ENCODE measurements at regions not wholly inside any gene's neighbourhood (a gene's known extent, or its start where the extent isn't known, plus 50 kb on each side); places are given as distances from the start of the nearest gene placed in this dataset.
A peak's percentile ranks its signal among the peaks of the same experiment; 100 is the strongest.
"Not testable (repeated sequence)": the region's sequence is repeated elsewhere in the genome, so short reads cannot be mapped to it uniquely, and the experiment has no call there.

- Histone ChIP-seq H3K9me3 (ENCODE audit: control insufficient read depth, low read depth, low read length) (no peaks in the 10 kb centered on the region), H3K27ac (ENCODE audit: control insufficient read depth, insufficient read depth, low read length) (no peak overlapping the region), H3K36me3 (ENCODE audit: control insufficient read depth in 2 of 2, extremely low read depth in 1 of 2, insufficient read depth in 2 of 2, low read length in 2 of 2) (no peaks in the 10 kb centered on the region), H3K4me3 (ENCODE audit: control insufficient read depth in 2 of 3, extremely low read depth in 1 of 3, insufficient read depth in 2 of 3, low read depth in 1 of 3, low read length in 3 of 3) (no peak overlapping the region), H3K9me1 (ENCODE audit: control insufficient read depth, extremely low read depth, insufficient read depth, low read length) (no peaks in the 10 kb centered on the region), H3K4me1 (ENCODE audit: control insufficient read depth, extremely low read depth, insufficient read depth, low read length) (peaks cover 9% of the 10 kb centered on the region), H2AFZ (ENCODE audit: control insufficient read depth, low read length) (peak overlapping the region; percentile 68), H4K20me1 (ENCODE audit: control insufficient read depth, extremely low read depth, insufficient read depth, low read length) (no peaks in the 10 kb centered on the region), H3K27me3 (ENCODE audit: control insufficient read depth, extremely low read depth, insufficient read depth, low read length) (peaks cover 8% of the 10 kb centered on the region), H3K79me2 (ENCODE audit: control insufficient read depth, insufficient read depth, low read length) (no peaks in the 10 kb centered on the region), H3K4me2 (ENCODE audit: control insufficient read depth, extremely low read depth, insufficient read depth, low read depth, low read length) (peak overlapping the region; percentile 71), H3K9ac (ENCODE audit: control insufficient read depth, extremely low read depth, insufficient read depth, low read length) (no peak overlapping the region)
- DNase-seq (ENCODE audit: low read depth, low spot score) (no peak), FAIRE-seq (no peak)
- dilution Hi-C loops (cut with MboI; ENCODE audit: extremely low pct_ligation_motif_present, low sequenced_read_pairs): no loop called here
- TF ChIP-seq EZH2 (IDR thresholded peaks at IDR 0.05; ENCODE audit: low read length): no peak
- no peak for TF ChIP-seq CTCF (optimal IDR thresholded peaks at IDR 0.05 in 1 of 3, IDR thresholded peaks at IDR 0.05 in 1 of 3, conservative IDR thresholded peaks at IDR 0.05 in 1 of 3; ENCODE audit: extremely low read depth in 1 of 3, insufficient read depth in 2 of 3, low read length in 3 of 3)
Observed at GRCh38 chr2:130251873-130252620, 53.8 kb upstream of the TUBA3E start.

- Histone ChIP-seq H3K4me1 (ENCODE audit: control insufficient read depth, extremely low read depth, insufficient read depth, low read length) (peaks cover 9% of the 10 kb centered on the region), H3K79me2 (ENCODE audit: control insufficient read depth, insufficient read depth, low read length) (no peaks in the 10 kb centered on the region), H3K9me3 (ENCODE audit: control insufficient read depth, low read depth, low read length) (no peaks in the 10 kb centered on the region), H3K4me3 (ENCODE audit: control insufficient read depth in 2 of 3, extremely low read depth in 1 of 3, insufficient read depth in 2 of 3, low read depth in 1 of 3, low read length in 3 of 3) (no peak overlapping the region), H2AFZ (ENCODE audit: control insufficient read depth, low read length) (no peak overlapping the region), H3K9me1 (ENCODE audit: control insufficient read depth, extremely low read depth, insufficient read depth, low read length) (no peaks in the 10 kb centered on the region), H3K4me2 (ENCODE audit: control insufficient read depth, extremely low read depth, insufficient read depth, low read depth, low read length) (no peak overlapping the region), H4K20me1 (ENCODE audit: control insufficient read depth, extremely low read depth, insufficient read depth, low read length) (no peaks in the 10 kb centered on the region), H3K27ac (ENCODE audit: control insufficient read depth, insufficient read depth, low read length) (no peak overlapping the region), H3K36me3 (ENCODE audit: control insufficient read depth in 2 of 2, extremely low read depth in 1 of 2, insufficient read depth in 2 of 2, low read length in 2 of 2) (no peaks in the 10 kb centered on the region), H3K9ac (ENCODE audit: control insufficient read depth, extremely low read depth, insufficient read depth, low read length) (no peak overlapping the region), H3K27me3 (ENCODE audit: control insufficient read depth, extremely low read depth, insufficient read depth, low read length) (peaks cover 8% of the 10 kb centered on the region)
- TF ChIP-seq EZH2 (IDR thresholded peaks at IDR 0.05; ENCODE audit: low read length) (no peak), CTCF (optimal IDR thresholded peaks at IDR 0.05 in 1 of 3, IDR thresholded peaks at IDR 0.05 in 1 of 3, conservative IDR thresholded peaks at IDR 0.05 in 1 of 3; ENCODE audit: extremely low read depth in 1 of 3, insufficient read depth in 2 of 3, low read length in 3 of 3) (no peak)
- FAIRE-seq: no peak
- no peak for DNase-seq (ENCODE audit: low read depth, low spot score)
- dilution Hi-C loops (cut with MboI; ENCODE audit: extremely low pct_ligation_motif_present, low sequenced_read_pairs): no loop called here
Observed at GRCh38 chr2:130251535-130251872, 53.3 kb upstream of the TUBA3E start.

GRCh38 chr2:130248355-130248754 lies 50.1 kb upstream of the TUBA3E start:
- H4K20me1 ChIP-seq (ENCODE audit: control insufficient read depth, extremely low read depth, insufficient read depth, low read length); H3K9ac ChIP-seq (ENCODE audit: control insufficient read depth, extremely low read depth, insufficient read depth, low read length); DNase-seq (ENCODE audit: low read depth, low spot score); H2AFZ ChIP-seq (ENCODE audit: control insufficient read depth, low read length); H3K27me3 ChIP-seq (ENCODE audit: control insufficient read depth, extremely low read depth, insufficient read depth, low read length); H3K4me3 ChIP-seq (ENCODE audit: control insufficient read depth in 2 of 3, extremely low read depth in 1 of 3, insufficient read depth in 2 of 3, low read depth in 1 of 3, low read length in 3 of 3); H3K36me3 ChIP-seq (ENCODE audit: control insufficient read depth in 2 of 2, extremely low read depth in 1 of 2, insufficient read depth in 2 of 2, low read length in 2 of 2); FAIRE-seq; H3K79me2 ChIP-seq (ENCODE audit: control insufficient read depth, insufficient read depth, low read length); H3K27ac ChIP-seq (ENCODE audit: control insufficient read depth, insufficient read depth, low read length); H3K4me2 ChIP-seq (ENCODE audit: control insufficient read depth, extremely low read depth, insufficient read depth, low read depth, low read length); H3K4me1 ChIP-seq (ENCODE audit: control insufficient read depth, extremely low read depth, insufficient read depth, low read length); H3K9me1 ChIP-seq (ENCODE audit: control insufficient read depth, extremely low read depth, insufficient read depth, low read length); dilution Hi-C loops (cut with MboI; ENCODE audit: extremely low pct_ligation_motif_present, low sequenced_read_pairs); H3K9me3 ChIP-seq (ENCODE audit: control insufficient read depth, low read depth, low read length): not testable (repeated sequence)
